ENCODE measurements at regions not wholly inside any gene's neighbourhood (a gene's known extent, or its start where the extent isn't known, plus 50 kb on each side); places are given as distances from the start of the nearest gene placed in this dataset.

- no peak for TF ChIP-seq ZFP3 (CRISPR knock-in tag; IDR thresholded peaks at IDR 0.05)
- no peak for TF ChIP-seq TCF4 (CRISPR knock-in tag; IDR thresholded peaks at IDR 0.05; ENCODE audit: borderline replicate concordance)
- TF ChIP-seq CREB5 (CRISPR knock-in tag; IDR thresholded peaks at IDR 0.05; ENCODE audit: low read depth), result no peak
- no peak for TF ChIP-seq PATZ1 (CRISPR knock-in tag; IDR thresholded peaks at IDR 0.05; ENCODE audit: borderline replicate concordance)
- TF ChIP-seq RARB (CRISPR knock-in tag; IDR thresholded peaks at IDR 0.05), result no peak
- no peak for TF ChIP-seq ZC3H10 (CRISPR knock-in tag; IDR thresholded peaks at IDR 0.05)
These were observed 280.7 kb upstream of the SALL3 start for GRCh38 chr18:78698914-78699313.
